H1 (cell line): ENCODE measurements at regions not wholly inside any gene's neighbourhood (a gene's known extent, or its start where the extent isn't known, plus 50 kb on each side); places are given as distances from the start of the nearest gene placed in this dataset.

Experiments used
- CTCF ChIA-PET: fragments of 300-600 bp; sonication (Branson Sonifier 250); formaldehyde crosslinking; loops from one replicate; lab custom pipeline; 2021; ENCODE audit not compliant: partially characterized antibody; lab: Charles Lee
- POLR2A ChIA-PET: fragments of 300-600 bp; sonication (Branson Sonifier 250); formaldehyde crosslinking; loops from one replicate; lab custom pipeline; 2021; ENCODE audit warnings: inconsistent platforms; ENCODE audit not compliant: partially characterized antibody; lab: Charles Lee
- DNase-seq, 2 experiments: peaks; one replicate each; pipeline versions ENCODE4 v3.0.0 to v3.0.0-alpha.2; 2010 to 2022; ENCODE audit warnings: low spot score in 2 of 2, low read depth in 1 of 2, mixed read lengths in 1 of 2
- FAIRE-seq: peaks from 2 replicates; lab custom pipeline; 2011; peaks lifted over from hg19 to GRCh38; lab: Jason Lieb, UNC
- H2AFZ ChIP-seq: 2 replicates; pipeline ENCODE4 v1.8.1; 2012; ENCODE audit warnings: low read length, inconsistent platforms
- H2AK5ac ChIP-seq: 2 replicates; pipeline ENCODE4 v1.6.1; 2013; ENCODE audit warnings: low read depth, low read length
- H2BK120ac ChIP-seq: replicated peaks from 2 replicates; pipeline ENCODE3; 2013; ENCODE audit warnings: low read depth, low read length, inconsistent platforms
- H2BK12ac ChIP-seq: 2 replicates; pipeline ENCODE4 v1.6.1; 2013; ENCODE audit warnings: low read depth, low read length
- H2BK15ac ChIP-seq: 2 replicates; pipeline ENCODE4 v1.6.1; 2013; ENCODE audit warnings: low read length
- H2BK20ac ChIP-seq: 2 replicates; pipeline ENCODE4 v1.6.1; 2013; ENCODE audit warnings: low read length
- H2BK5ac ChIP-seq: 2 replicates; pipeline ENCODE4 v1.6.1; 2013; ENCODE audit warnings: low read depth, low read length
- H3K14ac ChIP-seq: 2 replicates; pipeline ENCODE4 v1.6.1; 2013; ENCODE audit warnings: inconsistent platforms; ENCODE audit not compliant: insufficient read length
- H3K18ac ChIP-seq: 2 replicates; pipeline ENCODE4 v1.6.1; 2013; ENCODE audit warnings: low read length; ENCODE audit errors: extremely low read depth
- H3K23ac ChIP-seq: 2 replicates; pipeline ENCODE4 v1.6.1; 2013; ENCODE audit warnings: inconsistent platforms; ENCODE audit not compliant: insufficient read length
- H3K23me2 ChIP-seq: 2 replicates; pipeline ENCODE4 v1.6.1; 2013; ENCODE audit warnings: low read depth, low read length
- H3K27ac ChIP-seq: 2 replicates; pipeline ENCODE4 v1.6.1; 2011; ENCODE audit warnings: low read depth, low read length, inconsistent platforms
- H3K27me3 ChIP-seq, 4 experiments: replicated peaks in 1 of 4; 1 replicate in 1 of 4; 2 replicates in 3 of 4; pipeline versions ENCODE4 v1.6.1 to v1.8.1; 2011 to 2013; ENCODE audit warnings: low read length in 3 of 4, mild to moderate bottlenecking in 3 of 4, inconsistent platforms in 2 of 4, mixed read lengths in 2 of 4, moderate library complexity in 1 of 4; ENCODE audit not compliant: control insufficient read depth in 3 of 4, insufficient read depth in 3 of 4; ENCODE audit errors: extremely low read depth in 1 of 4
- H3K36me3 ChIP-seq, 4 experiments: 2 replicates each; pipeline versions ENCODE4 v1.6.1 to v1.8.1; 2011 to 2013; ENCODE audit warnings: mild to moderate bottlenecking in 4 of 4, low read length in 3 of 4, moderate library complexity in 2 of 4, control low read depth in 1 of 4, inconsistent platforms in 1 of 4; ENCODE audit not compliant: insufficient read depth in 4 of 4, control insufficient read depth in 2 of 4
- H3K4ac ChIP-seq: replicated peaks from 2 replicates; pipeline ENCODE3; 2013; ENCODE audit warnings: low read length, low read depth, mixed read lengths, inconsistent platforms; ENCODE audit not compliant: insufficient read length
- H3K4me1 ChIP-seq, 4 experiments: replicated peaks in 1 of 4; 1 replicate in 1 of 4; 2 replicates in 3 of 4; pipeline versions ENCODE4 v1.6.1 to v1.8.1; 2011 to 2013; ENCODE audit warnings: low read length in 3 of 4, inconsistent platforms in 2 of 4, mixed read lengths in 1 of 4; ENCODE audit not compliant: insufficient read depth in 4 of 4, control insufficient read depth in 3 of 4
- H3K4me2 ChIP-seq, 2 experiments: 2 replicates each; pipeline versions ENCODE4 v1.6.1 to v1.8.1; 2011 to 2013; ENCODE audit warnings: low read depth in 2 of 2, low read length in 2 of 2, control low read depth in 1 of 2, inconsistent platforms in 1 of 2, mild to moderate bottlenecking in 1 of 2; ENCODE audit not compliant: insufficient read depth in 1 of 2
- H3K4me3 ChIP-seq, 4 experiments: fragments of 200-600, 300-600 bp in 1 of 4; sonication (generic), shearing (Covaris generic), sonication (Bioruptor Twin) in 1 of 4; 2 replicates each; pipeline versions ENCODE4 v1.5.1 to v1.8.1; 2011 to 2016; ENCODE audit warnings: low read length in 4 of 4, low read depth in 3 of 4, control low read depth in 2 of 4, inconsistent platforms in 2 of 4, mild to moderate bottlenecking in 2 of 4, mixed read lengths in 1 of 4, moderate library complexity in 1 of 4; ENCODE audit not compliant: insufficient read depth in 2 of 4; ENCODE audit errors: extremely low read depth in 1 of 4
- H3K56ac ChIP-seq: replicated peaks from 2 replicates; pipeline ENCODE3; 2013; ENCODE audit warnings: low read depth, mild to moderate bottlenecking, mixed read lengths, low read length, inconsistent platforms; ENCODE audit not compliant: insufficient read length
- H3K79me1 ChIP-seq: 2 replicates; pipeline ENCODE4 v1.6.1; 2013; ENCODE audit warnings: low read depth, low read length, control low read depth
- H3K79me2 ChIP-seq, 2 experiments: 2 replicates each; pipeline versions ENCODE4 v1.6.1 to v1.8.1; 2012 to 2013; ENCODE audit warnings: low read length in 2 of 2, mild to moderate bottlenecking in 2 of 2, inconsistent platforms in 1 of 2; ENCODE audit not compliant: insufficient read depth in 2 of 2, control insufficient read depth in 1 of 2
- H3K9ac ChIP-seq, 4 experiments: replicated peaks in 1 of 4; 1 replicate in 1 of 4; 2 replicates in 3 of 4; pipeline versions ENCODE4 v1.6.1 to v1.8.1; 2011 to 2013; ENCODE audit warnings: low read depth in 3 of 4, low read length in 3 of 4, control low read depth in 2 of 4, mild to moderate bottlenecking in 2 of 4, moderate library complexity in 2 of 4, inconsistent platforms in 1 of 4; ENCODE audit errors: extremely low read depth in 1 of 4
- H3K9me3 ChIP-seq, 2 experiments: 2 replicates each; pipeline versions ENCODE4 v1.6.1 to v1.8.1; 2012 to 2013; ENCODE audit warnings: mild to moderate bottlenecking in 2 of 2, moderate library complexity in 2 of 2, control low read depth in 1 of 2, inconsistent platforms in 1 of 2, low read depth in 1 of 2, low read length in 1 of 2, mixed read lengths in 1 of 2; ENCODE audit not compliant: insufficient read depth in 2 of 2
- H4K20me1 ChIP-seq, 2 experiments: replicated peaks in 1 of 2; 2 replicates each; pipeline versions ENCODE3 to v1.8.1; 2011 to 2013; ENCODE audit warnings: inconsistent platforms in 2 of 2, low read length in 2 of 2, mild to moderate bottlenecking in 1 of 2; ENCODE audit not compliant: insufficient read depth in 2 of 2, control insufficient read depth in 1 of 2
- H4K5ac ChIP-seq: 2 replicates; pipeline ENCODE4 v1.6.1; 2013; ENCODE audit warnings: low read length, low read depth, mixed read lengths, inconsistent platforms; ENCODE audit not compliant: insufficient read length
- H4K8ac ChIP-seq: 2 replicates; pipeline ENCODE4 v1.8.0; 2013; ENCODE audit warnings: mild to moderate bottlenecking, moderate library complexity, low read length, inconsistent platforms; ENCODE audit not compliant: insufficient read depth; ENCODE audit errors: extremely low read depth
- H4K91ac ChIP-seq: replicated peaks from 2 replicates; pipeline ENCODE3; 2013; ENCODE audit warnings: low read length, mixed read lengths, inconsistent platforms; ENCODE audit not compliant: insufficient read length
- NRF1 ChIP-seq: IDR thresholded peaks from 2 replicates; pipeline ENCODE4 v1.6.1; 2011; ENCODE audit warnings: mild to moderate bottlenecking, low read depth, low read length, improper control_type of control experiment
- PHF8 ChIP-seq: fragments of 200-600 bp; sonication (generic); conservative IDR thresholded peaks from 2 replicates; pipeline ENCODE4 v1.7.1; 2012; ENCODE audit warnings: low read depth, mild to moderate bottlenecking, inconsistent platforms, low read length, moderate library complexity
- POLR2A ChIP-seq, 2 experiments: IDR thresholded peaks; 1 replicate in 1 of 2; 2 replicates in 1 of 2; pipeline ENCODE4 v1.6.1; 2011; ENCODE audit warnings: low read depth in 2 of 2, low read length in 2 of 2, mild to moderate bottlenecking in 2 of 2; ENCODE audit errors: control extremely low read depth in 1 of 2
- POLR2AphosphoS5 ChIP-seq: IDR thresholded peaks from 2 replicates; pipeline ENCODE4 v1.6.1; 2011; ENCODE audit warnings: low read depth, low read length
- SP4 ChIP-seq: IDR thresholded peaks from 2 replicates; pipeline ENCODE4 v1.6.1; 2012; ENCODE audit warnings: low read length, inconsistent platforms
- TAF1 ChIP-seq: IDR thresholded peaks from 2 replicates; pipeline ENCODE4 v1.6.1; 2011; ENCODE audit warnings: mild to moderate bottlenecking, low read depth, low read length
- YY1 ChIP-seq: IDR thresholded peaks from 2 replicates; pipeline ENCODE4 v1.6.1; 2011; ENCODE audit warnings: low read depth, mild to moderate bottlenecking, low read length
- WGBS, 2 experiments: shearing (Covaris generic) in 1 of 2; methylation state at CpG; one replicate each; pipeline versions ENCODE4 v1.1.6 to v1.1.7; 2013 to 2015; ENCODE audit warnings: low lambda C conversion rate in 2 of 2, mixed read lengths in 2 of 2, inconsistent platforms in 1 of 2, low coverage in 1 of 2, missing lambda C conversion rate in 1 of 2; ENCODE audit not compliant: insufficient replicate concordance in 2 of 2, insufficient coverage in 1 of 2, insufficient read length in 1 of 2; ENCODE audit errors: extremely low coverage in 1 of 2, missing lambda C conversion rate in 1 of 2; 5-methylcytosine and 5-hydroxymethylcytosine counted together

GRCh38 chr3:106001923-106002322 is 133.1 kb upstream of the CBLB start:
- FAIRE-seq, result no peak
- Histone ChIP-seq H3K79me2 (no peaks in the 10 kb centered on the region), H2BK20ac (no peak overlapping the region), H2BK5ac (no peak overlapping the region), H3K14ac (no peak overlapping the region), H2BK15ac (no peak overlapping the region), H3K9me3 (0 out of 4 replicates have a peak, but pooled peaks cover 0 to 2% of the 10 kb centered on the region in 2 experiments), H4K91ac (no peak overlapping the region), H2AFZ (peak overlapping the region; percentile 64), H3K36me3 (no peaks in the 10 kb centered on the region), H3K9ac (no peak overlapping the region), H2AK5ac (no peak overlapping the region), H3K56ac (no peak overlapping the region), H3K27me3 (no peaks in the 10 kb centered on the region), H3K27ac (no peak overlapping the region), H3K23ac (no peak overlapping the region), H2BK12ac (no peak overlapping the region), H3K23me2 (no peaks in the 10 kb centered on the region), H4K8ac (no peak overlapping the region), H2BK120ac (no peak overlapping the region), H3K4me3 (no peak overlapping the region), H3K4ac (no peak overlapping the region), H4K5ac (no peak overlapping the region), H3K4me2 (no peak overlapping the region), H3K18ac (no peak overlapping the region), H3K79me1 (no peaks in the 10 kb centered on the region), H4K20me1 (no peaks in the 10 kb centered on the region), H3K4me1 (no peaks in the 10 kb centered on the region)
- ChIA-PET CTCF (no interaction called here), POLR2A (no interaction called here)
- TF ChIP-seq POLR2A (IDR thresholded peaks at IDR 0.05; ENCODE audit: control extremely low read depth in 1 of 2, low read depth in 2 of 2, low read length in 2 of 2), result no peak
- no peak for TF ChIP-seq YY1
- TF ChIP-seq POLR2AphosphoS5, result no peak
- no peak for TF ChIP-seq NRF1
- TF ChIP-seq TAF1, result no peak
- no peak for TF ChIP-seq SP4
- TF ChIP-seq PHF8, result no peak
- 89% methylated on average over 4 of the region's 4 CpGs; no CpG with 5 or more reads in 1 of the 2 experiments for WGBS, 2 experiments
- no peak for DNase-seq
